A549 (cell line): ENCODE measurements at regions not wholly inside any gene's neighbourhood (a gene's known extent, or its start where the extent isn't known, plus 50 kb on each side); places are given as distances from the start of the nearest gene placed in this dataset.

Experiments used
- CEBPB ChIP-seq, 2 experiments: fragments of >200 bp in 1 of 2; sonication (Bioruptor Twin) in 1 of 2; formaldehyde crosslinking in 1 of 2; IDR thresholded peaks; 2 replicates each; pipeline ENCODE4 v1.6.1; 2012 to 2016
- POLR2A ChIP-seq: IDR thresholded peaks from 2 replicates; pipeline ENCODE4 v1.6.1; 2012; ENCODE audit warnings: mild to moderate bottlenecking, low read length
- RCOR1 ChIP-seq: fragments of 150-350 bp; IDR thresholded peaks from 2 replicates; pipeline ENCODE4 v1.6.1; 2014; ENCODE audit warnings: antibody characterized with exemption, low read length, low read depth
- SREBF2 ChIP-seq: fragments of 450-650 bp; IDR thresholded peaks from 2 replicates; pipeline ENCODE4 v1.6.1; 2014; ENCODE audit warnings: mild to moderate bottlenecking, moderate library complexity
- ZC3H11A ChIP-seq: fragments of 450-650 bp; IDR thresholded peaks from 2 replicates; pipeline ENCODE4 v1.6.1; 2014; ENCODE audit warnings: antibody characterized with exemption, mild to moderate bottlenecking
- TF ChIP-seq, protein P1 (sequence below): IDR thresholded peaks from 2 replicates; pipeline ENCODE4 v1.6.1; 2012
- TF ChIP-seq, protein P2 (sequence below): fragments of >200 bp; sonication (Bioruptor Twin); formaldehyde crosslinking; IDR thresholded peaks from 3 replicates; pipeline ENCODE4 v1.5.1; 2016

DNA sequence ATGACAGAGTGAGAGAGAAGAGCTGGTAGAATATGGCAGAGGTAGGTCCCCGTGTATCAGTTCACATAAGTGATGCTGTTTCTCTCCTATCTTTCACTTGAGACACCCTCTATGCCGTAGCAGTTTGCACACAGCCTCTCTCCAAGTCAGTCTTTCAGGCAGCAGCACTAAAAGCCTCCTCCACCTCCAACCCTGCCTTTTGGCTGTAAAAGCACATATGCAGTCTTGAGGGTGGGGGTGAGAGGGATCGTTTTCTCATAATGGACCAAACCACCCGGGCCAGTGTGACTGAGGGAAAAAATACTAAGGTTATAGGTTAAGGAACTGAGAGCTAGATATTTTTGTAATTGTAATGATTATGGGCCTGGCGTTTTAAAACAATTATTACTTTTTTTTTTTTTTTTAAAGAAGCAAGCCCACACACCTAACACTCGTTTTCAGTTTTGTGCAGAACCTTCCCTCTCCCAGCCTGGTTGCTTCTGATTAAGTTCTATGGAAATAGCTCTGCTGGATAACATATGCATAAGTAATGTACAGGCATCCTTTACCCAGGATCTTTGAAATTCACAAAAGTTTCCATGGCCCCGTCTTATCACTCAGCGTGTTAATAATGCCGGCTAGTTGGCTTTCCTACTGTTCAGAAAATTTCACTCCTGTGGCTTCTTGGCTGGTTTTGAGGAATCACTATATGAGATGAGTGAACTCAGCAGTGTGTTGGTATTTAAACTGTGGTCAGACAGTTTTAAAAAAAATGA is 112.2 kb upstream of the MEIS1 start:
- TF ChIP-seq SREBF2, result no peak
- TF ChIP-seq, protein P1, sequence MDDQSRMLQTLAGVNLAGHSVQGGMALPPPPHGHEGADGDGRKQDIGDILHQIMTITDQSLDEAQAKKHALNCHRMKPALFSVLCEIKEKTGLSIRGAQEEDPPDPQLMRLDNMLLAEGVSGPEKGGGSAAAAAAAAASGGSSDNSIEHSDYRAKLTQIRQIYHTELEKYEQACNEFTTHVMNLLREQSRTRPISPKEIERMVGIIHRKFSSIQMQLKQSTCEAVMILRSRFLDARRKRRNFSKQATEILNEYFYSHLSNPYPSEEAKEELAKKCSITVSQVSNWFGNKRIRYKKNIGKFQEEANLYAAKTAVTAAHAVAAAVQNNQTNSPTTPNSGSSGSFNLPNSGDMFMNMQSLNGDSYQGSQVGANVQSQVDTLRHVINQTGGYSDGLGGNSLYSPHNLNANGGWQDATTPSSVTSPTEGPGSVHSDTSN, result no peak
- TF ChIP-seq POLR2A, result no peak
- TF ChIP-seq, protein P2, sequence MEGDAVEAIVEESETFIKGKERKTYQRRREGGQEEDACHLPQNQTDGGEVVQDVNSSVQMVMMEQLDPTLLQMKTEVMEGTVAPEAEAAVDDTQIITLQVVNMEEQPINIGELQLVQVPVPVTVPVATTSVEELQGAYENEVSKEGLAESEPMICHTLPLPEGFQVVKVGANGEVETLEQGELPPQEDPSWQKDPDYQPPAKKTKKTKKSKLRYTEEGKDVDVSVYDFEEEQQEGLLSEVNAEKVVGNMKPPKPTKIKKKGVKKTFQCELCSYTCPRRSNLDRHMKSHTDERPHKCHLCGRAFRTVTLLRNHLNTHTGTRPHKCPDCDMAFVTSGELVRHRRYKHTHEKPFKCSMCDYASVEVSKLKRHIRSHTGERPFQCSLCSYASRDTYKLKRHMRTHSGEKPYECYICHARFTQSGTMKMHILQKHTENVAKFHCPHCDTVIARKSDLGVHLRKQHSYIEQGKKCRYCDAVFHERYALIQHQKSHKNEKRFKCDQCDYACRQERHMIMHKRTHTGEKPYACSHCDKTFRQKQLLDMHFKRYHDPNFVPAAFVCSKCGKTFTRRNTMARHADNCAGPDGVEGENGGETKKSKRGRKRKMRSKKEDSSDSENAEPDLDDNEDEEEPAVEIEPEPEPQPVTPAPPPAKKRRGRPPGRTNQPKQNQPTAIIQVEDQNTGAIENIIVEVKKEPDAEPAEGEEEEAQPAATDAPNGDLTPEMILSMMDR, result no peak
- TF ChIP-seq ZC3H11A, result no peak
- no peak for TF ChIP-seq CEBPB (IDR thresholded peaks at IDR 0.05)
- no peak for TF ChIP-seq RCOR1
